Limb (tissue), 2 donors: ENCODE measurements at regions not wholly inside any gene's neighbourhood (a gene's known extent, or its start where the extent isn't known, plus 50 kb on each side); places are given as distances from the start of the nearest gene placed in this dataset.

ENCODE experiments used
- DNase-seq, 2 donors: peaks; one replicate each; pipeline ENCODE4 v3.0.0-alpha.2; 2016; ENCODE audit errors: extremely low spot score in 2 of 2

- no peak for DNase-seq
Observed at GRCh38 chr2:164439885-164440284, 181.4 kb downstream of the GRB14 start.

- no peak for DNase-seq
Observed at GRCh38 chr2:164439235-164439634, 182.0 kb downstream of the GRB14 start.

DNA sequence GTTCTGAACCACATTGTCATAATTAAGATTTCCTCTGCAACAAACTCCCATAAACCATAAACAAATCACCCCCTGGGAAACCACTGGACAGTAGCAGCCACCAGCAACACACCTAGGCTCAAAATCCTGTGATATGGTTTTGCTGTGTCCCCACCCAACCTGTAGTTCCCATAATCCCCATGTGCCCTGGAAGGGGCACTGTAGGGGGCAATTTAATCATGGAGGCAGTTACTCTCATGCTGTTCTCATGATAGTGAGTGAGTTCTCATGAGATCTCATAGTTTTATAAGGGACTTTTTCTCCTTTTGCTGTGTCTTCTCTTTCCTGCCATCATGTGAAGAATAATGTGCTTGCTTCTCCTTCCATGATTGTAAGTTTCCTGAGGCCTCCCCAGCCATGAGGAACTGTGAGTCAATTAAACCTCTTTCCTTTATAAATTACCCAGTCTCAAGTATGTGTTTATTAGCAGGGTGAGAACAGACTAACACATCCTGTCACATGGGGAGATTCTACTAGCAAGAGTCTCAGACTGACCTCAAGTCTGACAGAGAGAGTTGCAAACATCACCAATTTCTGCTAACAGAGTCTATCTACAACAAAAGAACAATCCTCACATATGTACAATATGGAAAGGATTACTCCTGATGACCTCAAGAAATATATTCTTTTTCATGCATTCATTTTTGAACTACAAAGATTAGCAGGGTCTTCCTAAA lies 182.6 kb downstream of the GRB14 start:
- no peak for DNase-seq

- no peak for DNase-seq
Observed at GRCh38 chr2:164436131-164436530, 185.2 kb downstream of the GRB14 start.

DNA sequence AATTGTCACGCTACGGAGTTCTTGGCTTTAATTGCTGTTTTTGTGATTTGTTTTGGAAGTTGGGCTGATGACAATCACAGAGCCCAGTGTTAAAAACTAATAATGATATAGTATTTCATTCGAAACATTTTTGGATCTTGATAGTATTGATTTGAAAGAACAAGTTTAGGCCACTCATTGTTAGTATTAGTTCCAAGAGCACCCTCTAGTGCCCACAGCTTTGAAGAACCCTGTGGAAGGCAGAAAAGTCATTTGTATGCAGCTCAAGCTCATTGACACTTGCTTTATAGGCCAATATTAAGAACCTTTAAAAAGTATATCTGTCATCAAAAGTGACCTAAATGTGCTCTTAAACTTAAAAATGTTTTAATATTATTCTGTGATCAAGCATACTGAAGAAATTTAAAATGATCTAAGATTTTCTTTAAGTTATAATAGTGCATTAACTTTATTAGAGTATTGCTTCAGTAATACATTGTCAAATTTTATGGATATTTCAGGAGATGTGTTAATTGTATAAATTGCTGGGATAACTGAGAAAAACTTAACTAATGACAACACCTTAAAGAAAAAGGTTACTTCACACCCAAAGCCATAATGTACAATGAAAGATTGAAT lies 191.0 kb downstream of the GRB14 start:
- peak; percentile 41 to 58 for DNase-seq

- no peak for DNase-seq
Observed at GRCh38 chr2:164429354-164429753, 191.9 kb downstream of the GRB14 start.

- no peak for DNase-seq
Observed at GRCh38 chr2:164427111-164427510, 194.2 kb downstream of the GRB14 start.

DNA sequence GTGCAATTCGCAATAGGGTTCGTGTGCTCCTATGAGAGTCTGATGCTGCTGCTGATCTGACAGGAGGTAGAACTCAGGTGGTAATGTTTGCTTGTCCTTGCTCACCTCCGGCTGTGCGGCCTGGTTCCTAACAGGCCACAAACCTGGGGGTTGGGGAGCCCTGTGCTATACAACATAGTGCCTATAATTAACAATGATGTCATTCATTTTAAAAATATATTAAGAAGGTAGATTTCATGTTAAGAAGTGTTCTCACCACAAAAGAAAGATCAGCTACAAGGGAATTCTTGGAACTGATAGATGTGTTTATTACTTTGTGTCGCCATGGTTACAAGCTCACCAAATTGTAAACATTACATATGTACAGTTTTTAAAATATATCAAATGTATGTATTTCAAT lies 200.5 kb downstream of the GRB14 start:
- no peak for DNase-seq

DNA sequence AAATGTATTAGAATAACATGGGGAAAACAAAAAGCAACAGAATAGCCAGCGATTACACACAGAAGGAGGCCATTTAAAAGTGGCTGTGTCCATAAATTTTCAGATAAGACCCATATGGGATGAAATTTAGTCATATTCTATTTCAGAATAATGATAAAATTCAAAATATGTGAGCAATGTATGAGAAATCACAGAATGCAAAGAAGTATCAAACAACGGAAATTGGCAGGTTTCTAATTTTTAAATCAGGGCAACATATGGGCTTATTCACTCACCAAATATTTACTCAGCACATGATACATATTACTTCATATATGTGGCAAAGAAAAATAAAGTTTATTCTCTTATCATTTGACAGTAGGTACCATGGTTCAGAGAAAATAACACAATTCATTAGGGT lies 208.5 kb downstream of the GRB14 start:
- no peak for DNase-seq

GRCh38 chr2:164389411-164389810 lies 231.9 kb downstream of the GRB14 start:
- DNase-seq: no peak

- no peak for DNase-seq
Observed at GRCh38 chr2:164388511-164388910, 232.8 kb downstream of the GRB14 start.

- no peak for DNase-seq
Observed at GRCh38 chr2:164386231-164386630, 235.1 kb downstream of the GRB14 start.

GRCh38 chr2:164384434-164384833 lies 236.8 kb downstream of the GRB14 start:
- DNase-seq: no peak

GRCh38 chr2:164371916-164372315 lies 249.4 kb downstream of the GRB14 start:
- no peak for DNase-seq

DNA sequence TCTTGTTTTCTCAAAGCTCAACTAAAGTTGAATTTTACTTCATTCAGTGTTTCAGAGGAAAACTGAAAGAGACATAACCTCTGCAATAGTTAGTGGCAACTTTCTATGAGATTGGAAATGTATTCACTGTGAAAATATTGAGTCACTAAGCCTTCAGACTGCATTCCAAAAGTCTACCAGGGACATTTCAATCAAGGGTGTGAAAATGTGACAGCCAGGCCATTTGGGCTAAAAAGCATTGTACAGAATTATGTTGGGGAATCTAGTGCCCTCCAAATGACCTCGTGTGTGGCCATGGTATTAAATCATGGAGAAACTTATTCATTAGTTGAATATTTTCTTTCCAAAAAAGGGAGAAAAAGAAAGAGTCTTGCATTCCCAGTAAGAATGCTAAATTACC lies 251.9 kb downstream of the GRB14 start:
- DNase-seq: no peak

DNA sequence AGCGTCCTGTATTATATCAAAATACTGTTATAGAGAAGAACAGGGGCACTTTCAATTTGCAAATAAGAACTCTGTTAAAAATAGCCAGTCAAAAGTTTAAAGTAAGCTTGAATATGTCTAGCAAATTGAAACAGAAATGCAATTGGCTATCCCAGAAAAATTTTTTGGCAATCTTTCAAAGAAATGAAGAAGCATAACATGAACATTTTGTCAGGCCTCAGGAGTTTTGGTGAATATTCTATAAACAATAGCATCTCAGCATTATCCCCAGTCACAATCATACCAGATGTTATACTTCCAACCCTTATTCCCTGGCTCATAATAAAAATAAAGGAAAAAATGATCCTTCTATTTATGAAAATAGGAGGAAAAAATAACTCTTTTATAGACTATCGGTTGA lies 252.4 kb downstream of the GRB14 start:
- DNase-seq: peak in 1 of 2 donors; percentile 21

GRCh38 chr2:164363646-164364045 lies 257.6 kb downstream of the GRB14 start:
- DNase-seq: no peak

DNA sequence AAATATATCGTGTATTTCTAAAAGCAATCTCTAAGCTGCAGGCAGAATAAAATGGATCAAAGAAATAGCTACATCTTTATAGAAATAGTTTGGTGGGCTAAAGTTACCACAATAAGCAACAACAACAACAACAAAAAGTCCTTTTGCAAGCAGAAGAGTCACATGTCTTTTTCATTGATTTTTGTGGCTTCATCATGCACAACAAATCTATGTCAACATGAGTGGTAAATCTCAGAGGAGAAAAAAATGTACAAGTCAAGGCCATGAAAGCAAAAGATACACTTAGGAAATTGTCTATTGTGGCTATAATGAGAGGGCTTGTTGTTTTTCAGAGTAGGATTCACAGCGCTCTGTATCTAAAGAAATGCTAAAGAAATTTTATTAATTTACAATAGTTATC lies 269.7 kb downstream of the GRB14 start:
- no peak for DNase-seq

GRCh38 chr2:164335947-164336346 lies 285.3 kb downstream of the GRB14 start:
- no peak for DNase-seq

- no peak for DNase-seq
Observed at GRCh38 chr2:164335128-164335527, 286.2 kb downstream of the GRB14 start.

- no peak for DNase-seq
Observed at GRCh38 chr2:164328310-164328709, 293.0 kb downstream of the GRB14 start.

- DNase-seq: no peak
Observed at GRCh38 chr2:164323978-164324377, 297.3 kb downstream of the GRB14 start.

GRCh38 chr2:164314148-164314547 lies 307.1 kb downstream of the GRB14 start:
- peak in 1 of 2 donors; percentile 33 for DNase-seq
